Gastroesophageal sphincter (tissue), 3 donors: ENCODE measurements at regions not wholly inside any gene's neighbourhood (a gene's known extent, or its start where the extent isn't known, plus 50 kb on each side); places are given as distances from the start of the nearest gene placed in this dataset.

ENCODE experiments used
- CTCF ChIP-seq, 4 experiments: fragments of 200-600 bp in 2 of 4; fragments of 450-650 bp in 2 of 4; sonication (generic) in 1 of 4; IDR thresholded peaks; one replicate each; pipeline ENCODE4 v1.5.1; 2017 to 2019; ENCODE audit warnings: antibody characterized with exemption in 4 of 4, mild to moderate bottlenecking in 2 of 4, moderate library complexity in 2 of 4
- EP300 ChIP-seq: sonication (generic); formaldehyde crosslinking; IDR thresholded peaks from one replicate; pipeline ENCODE4 v1.6.1; 2017; ENCODE audit warnings: antibody characterized with exemption, mild to moderate bottlenecking
- POLR2A ChIP-seq, 2 donors: fragments of 450-650 bp; IDR thresholded peaks; one replicate each; pipeline ENCODE4 v1.6.1; 2017; ENCODE audit warnings: antibody characterized with exemption in 2 of 2, mild to moderate bottlenecking in 2 of 2, moderate library complexity in 1 of 2
- POLR2AphosphoS5 ChIP-seq: sonication (generic); formaldehyde crosslinking; IDR thresholded peaks from one replicate; pipeline ENCODE4 v1.6.1; 2017; ENCODE audit warnings: antibody characterized with exemption

GRCh38 chr18:49707599-49707998 lies 105.7 kb downstream of the ACAA2 start:
- TF ChIP-seq CTCF (IDR thresholded peaks at IDR 0.05) (no peak), POLR2AphosphoS5 (no peak), EP300 (no peak), POLR2A (IDR thresholded peaks at IDR 0.05) (no peak)
